Choroid plexus epithelial cell (primary cell): ENCODE measurements at regions not wholly inside any gene's neighbourhood (a gene's known extent, or its start where the extent isn't known, plus 50 kb on each side); places are given as distances from the start of the nearest gene placed in this dataset.
"Not testable (repeated sequence)": the region's sequence is repeated elsewhere in the genome, so short reads cannot be mapped to it uniquely, and the experiment has no call there.

ENCODE experiments used
- DNase-seq: peaks from one replicate; pipeline ENCODE4 v3.0.0-alpha.2; 2010; ENCODE audit warnings: low read depth
- H3K4me3 ChIP-seq: 2 replicates; pipeline ENCODE4 v1.5.1; 2011; ENCODE audit warnings: low read depth, mild to moderate bottlenecking, control low read depth, low read length, moderate library complexity
- TF ChIP-seq, protein P1 (sequence below): conservative IDR thresholded peaks from 2 replicates; pipeline ENCODE4 v1.5.1; 2011; ENCODE audit warnings: low read depth, mild to moderate bottlenecking, control low read depth, inconsistent platforms, low read length, moderate library complexity

DNA sequence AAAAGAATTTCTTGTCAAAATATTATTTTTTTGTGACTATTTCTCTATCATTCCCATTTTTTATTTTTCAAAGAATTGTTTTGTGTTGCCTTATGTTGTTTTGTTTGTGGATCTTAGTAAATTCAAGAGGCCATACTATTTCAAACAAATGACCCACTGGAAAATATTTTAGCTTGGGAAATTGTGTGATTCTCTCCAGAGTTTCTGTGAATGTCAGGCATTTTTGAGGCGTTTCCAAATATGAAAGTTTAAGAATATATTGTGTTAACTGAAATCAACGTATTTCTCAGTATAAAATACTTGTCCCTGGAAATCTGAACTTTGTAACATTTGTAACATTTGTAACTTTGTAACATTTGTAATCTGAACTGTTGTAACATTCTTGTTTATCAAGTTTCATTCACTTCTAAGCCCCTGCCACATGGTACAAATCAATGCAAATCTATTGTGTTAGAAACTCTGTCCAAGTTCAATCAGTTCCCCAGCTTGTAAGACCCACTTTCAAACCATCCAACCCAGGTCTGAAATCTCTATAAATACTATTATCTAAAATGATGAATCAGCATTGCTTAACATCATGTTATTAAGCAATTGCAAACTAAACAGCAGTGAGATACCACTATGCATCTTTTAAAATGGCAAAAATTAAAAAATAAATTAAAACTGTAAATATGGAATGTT, 465.4 kb upstream of the GRID2 start:
- no peak overlapping the region for H3K4me3 ChIP-seq
- TF ChIP-seq, protein P1, sequence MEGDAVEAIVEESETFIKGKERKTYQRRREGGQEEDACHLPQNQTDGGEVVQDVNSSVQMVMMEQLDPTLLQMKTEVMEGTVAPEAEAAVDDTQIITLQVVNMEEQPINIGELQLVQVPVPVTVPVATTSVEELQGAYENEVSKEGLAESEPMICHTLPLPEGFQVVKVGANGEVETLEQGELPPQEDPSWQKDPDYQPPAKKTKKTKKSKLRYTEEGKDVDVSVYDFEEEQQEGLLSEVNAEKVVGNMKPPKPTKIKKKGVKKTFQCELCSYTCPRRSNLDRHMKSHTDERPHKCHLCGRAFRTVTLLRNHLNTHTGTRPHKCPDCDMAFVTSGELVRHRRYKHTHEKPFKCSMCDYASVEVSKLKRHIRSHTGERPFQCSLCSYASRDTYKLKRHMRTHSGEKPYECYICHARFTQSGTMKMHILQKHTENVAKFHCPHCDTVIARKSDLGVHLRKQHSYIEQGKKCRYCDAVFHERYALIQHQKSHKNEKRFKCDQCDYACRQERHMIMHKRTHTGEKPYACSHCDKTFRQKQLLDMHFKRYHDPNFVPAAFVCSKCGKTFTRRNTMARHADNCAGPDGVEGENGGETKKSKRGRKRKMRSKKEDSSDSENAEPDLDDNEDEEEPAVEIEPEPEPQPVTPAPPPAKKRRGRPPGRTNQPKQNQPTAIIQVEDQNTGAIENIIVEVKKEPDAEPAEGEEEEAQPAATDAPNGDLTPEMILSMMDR = no peak
- peak; percentile 17 for DNase-seq

DNA sequence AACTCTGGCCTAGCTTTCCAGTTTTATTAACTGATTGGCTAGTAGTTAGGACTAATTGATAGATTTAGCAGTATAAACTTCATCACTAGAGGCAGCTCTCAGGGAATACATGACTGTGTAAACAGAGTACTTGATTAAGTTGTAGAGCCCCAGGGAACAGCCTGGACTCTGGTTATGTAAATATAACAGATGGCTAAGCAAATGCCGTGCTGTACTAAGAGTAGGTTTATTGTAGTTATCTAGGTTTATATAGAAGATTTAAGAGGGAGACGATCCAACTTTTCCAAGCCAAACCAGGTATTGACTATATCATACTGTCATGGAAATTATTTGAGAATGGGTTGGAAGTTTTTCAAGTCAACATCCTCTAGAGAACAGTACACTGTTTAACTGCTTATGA, 463.4 kb upstream of the GRID2 start:
- TF ChIP-seq, protein P1 = no peak
- H3K4me3 ChIP-seq = no peak overlapping the region
- peak; percentile 4 for DNase-seq

DNA sequence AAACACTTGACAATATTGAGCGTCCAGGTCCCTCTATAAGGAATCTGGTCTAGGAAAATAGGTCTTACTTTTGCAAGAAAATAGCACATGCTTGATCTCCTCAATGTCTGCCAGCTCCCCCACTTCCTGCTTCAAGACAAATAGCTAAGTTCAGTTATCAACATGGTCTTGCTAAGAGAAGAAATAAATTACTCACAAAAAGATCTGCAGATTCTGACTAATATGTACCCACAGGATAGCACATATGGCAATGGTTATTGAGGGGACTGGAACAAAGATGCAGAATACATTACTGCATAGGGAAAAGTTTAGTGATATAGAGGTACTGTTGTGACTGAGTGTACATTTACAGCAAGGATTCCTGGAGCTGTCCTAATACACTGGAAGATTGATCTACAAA, 457.5 kb upstream of the GRID2 start:
- TF ChIP-seq, protein P1 = no peak
- no peak for DNase-seq
- H3K4me3 ChIP-seq = no peak overlapping the region

DNA sequence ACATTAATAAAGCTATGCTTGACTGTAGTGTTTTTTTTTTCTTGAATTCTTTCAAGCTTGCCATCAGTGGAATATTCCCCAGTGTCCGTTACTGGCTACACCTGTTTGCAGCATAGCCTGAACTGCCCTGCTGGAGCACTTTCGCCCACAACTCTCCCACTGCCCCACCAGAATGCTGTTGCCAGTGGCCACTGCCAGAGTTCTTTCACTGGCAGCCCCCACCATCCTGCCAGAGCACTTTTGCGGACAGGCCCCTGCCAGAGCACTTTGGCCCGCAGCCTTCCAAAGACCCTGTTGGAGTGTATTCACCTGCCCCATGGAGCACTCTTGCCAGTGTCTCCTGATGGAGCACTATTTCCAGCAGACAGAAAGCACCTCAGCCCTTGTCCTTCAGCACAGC, 452.3 kb upstream of the GRID2 start:
- no peak for DNase-seq
- H3K4me3 ChIP-seq = no peak overlapping the region
- TF ChIP-seq, protein P1 = no peak

DNA sequence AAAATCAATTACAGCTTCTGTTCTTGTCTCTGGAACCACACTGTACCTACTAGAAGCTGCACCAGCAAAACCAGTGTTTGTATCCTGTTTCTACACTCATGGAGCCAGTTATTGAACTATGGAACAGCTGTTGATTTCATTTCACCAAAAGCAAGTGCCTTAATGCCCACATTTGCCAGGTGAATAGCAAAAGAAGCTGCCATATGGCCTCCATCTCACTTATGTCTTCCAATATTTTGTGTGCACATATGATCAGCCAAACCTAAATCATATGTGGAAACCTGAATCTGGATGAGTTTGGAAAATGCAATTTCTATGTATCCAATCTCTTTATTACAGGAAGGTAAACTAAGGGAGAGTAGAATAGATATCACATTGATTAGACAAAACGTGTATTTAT, 415.8 kb upstream of the GRID2 start:
- no peak overlapping the region for H3K4me3 ChIP-seq
- DNase-seq = no peak
- TF ChIP-seq, protein P1 = no peak

DNA sequence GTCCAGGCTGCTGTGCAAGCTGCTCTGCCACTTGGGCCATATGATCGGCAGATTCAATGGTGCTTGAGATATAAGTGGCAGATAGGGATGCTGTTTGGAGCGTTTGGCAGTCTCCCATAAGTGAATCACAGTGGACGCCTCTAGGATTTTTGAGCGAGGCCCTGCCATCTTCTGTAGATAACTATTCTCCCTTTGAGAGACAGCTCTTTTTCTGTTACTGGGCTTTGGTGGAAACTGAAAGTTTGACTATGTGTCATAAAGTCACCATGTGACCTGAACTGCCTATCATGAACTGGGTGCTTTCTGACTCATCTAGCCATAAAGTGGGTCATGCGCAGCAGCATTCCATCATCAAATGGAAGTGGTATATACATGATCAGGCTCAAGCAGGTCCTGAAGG, 412.5 kb upstream of the GRID2 start:
- not testable (repeated sequence) for DNase-seq, H3K4me3 ChIP-seq

DNA sequence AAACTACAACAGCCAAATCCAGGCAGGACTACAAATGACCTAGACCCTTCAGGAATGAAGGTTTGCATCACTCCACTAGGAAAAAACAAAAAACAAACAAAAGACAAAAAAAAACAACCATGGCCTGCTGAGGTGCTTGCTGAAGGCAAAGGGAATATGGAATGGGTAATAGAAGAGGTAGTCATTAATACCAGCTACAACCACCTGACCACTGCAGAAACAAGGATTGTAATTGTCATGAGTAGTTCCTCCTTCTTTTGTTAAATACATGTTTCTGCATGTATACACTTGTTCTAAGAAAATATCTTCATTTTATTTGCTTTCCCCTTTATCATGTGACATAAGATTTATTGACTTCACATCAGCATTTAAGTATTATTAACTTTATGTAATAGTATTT, 409.8 kb upstream of the GRID2 start:
- DNase-seq = no peak
- TF ChIP-seq, protein P1 = no peak
- H3K4me3 ChIP-seq = no peak overlapping the region
